Cardiac muscle cell (in vitro differentiated cells and primary cell): ENCODE measurements at regions not wholly inside any gene's neighbourhood (a gene's known extent, or its start where the extent isn't known, plus 50 kb on each side); places are given as distances from the start of the nearest gene placed in this dataset.

Experiments used
- DNase-seq, 2 donors: peaks; one replicate each; pipeline versions ENCODE4 v3.0.0 to v3.0.0-alpha.2; 2010 to 2017; ENCODE audit warnings: low read depth in 1 of 2, low spot score in 1 of 2
- H3K27ac ChIP-seq: fragments of 200-600 bp; sonication (generic); 2 replicates; pipeline ENCODE4 v1.5.1; 2016
- H3K27me3 ChIP-seq: fragments of 200-600 bp; sonication (generic); 2 replicates; pipeline ENCODE4 v1.6.0; 2016; ENCODE audit warnings: control low read depth
- H3K36me3 ChIP-seq: fragments of 200-600 bp; sonication (generic); 2 replicates; pipeline ENCODE4 v1.5.1; 2016; ENCODE audit warnings: control low read depth
- H3K4me1 ChIP-seq: fragments of 200-600 bp; sonication (generic); 2 replicates; pipeline ENCODE4 v1.8.1; 2017; ENCODE audit warnings: low read depth, mild to moderate bottlenecking, mixed run types
- H3K4me3 ChIP-seq: fragments of 200-600 bp; sonication (generic); 2 replicates; pipeline ENCODE4 v1.5.1; 2016; ENCODE audit warnings: mild to moderate bottlenecking
- H3K9me3 ChIP-seq: fragments of 200-600 bp; sonication (generic); 2 replicates; pipeline ENCODE4 v1.5.1; 2017; ENCODE audit warnings: low read depth, mild to moderate bottlenecking, control low read depth
- CTCF ChIP-seq: IDR thresholded peaks from 2 replicates; pipeline ENCODE4 v1.5.1; 2012; ENCODE audit warnings: low read depth, mild to moderate bottlenecking, low read length

GRCh38 chr10:43024942-43025700 is 51.7 kb upstream of the RET start:
- Histone ChIP-seq H3K4me3 (no peak overlapping the region), H3K27me3 (peaks cover 17% of the 10 kb centered on the region), H3K4me1 (peaks cover 5% of the 10 kb centered on the region), H3K27ac (no peak overlapping the region), H3K9me3 (no peaks in the 10 kb centered on the region), H3K36me3 (no peaks in the 10 kb centered on the region)
- no peak for TF ChIP-seq CTCF
- DNase-seq, result no peak

- Histone ChIP-seq H3K27me3 (peaks cover 17% of the 10 kb centered on the region), H3K4me1 (peaks cover 5% of the 10 kb centered on the region), H3K27ac (no peak overlapping the region), H3K4me3 (no peak overlapping the region), H3K9me3 (no peaks in the 10 kb centered on the region), H3K36me3 (no peaks in the 10 kb centered on the region)
- no peak for TF ChIP-seq CTCF
- peak in 1 of 2 donors; percentile 30 for DNase-seq
Measured at GRCh38 chr10:43026039-43026973, 50.6 kb upstream of the RET start.
